GM23338 (cell line): ENCODE measurements at regions not wholly inside any gene's neighbourhood (a gene's known extent, or its start where the extent isn't known, plus 50 kb on each side); places are given as distances from the start of the nearest gene placed in this dataset.
A peak's percentile ranks its signal among the peaks of the same experiment; 100 is the strongest.

Experiments
- CREB1 ChIP-seq: fragments of 250-450 bp; sonication (Bioruptor Pico); IDR thresholded peaks from 2 replicates; pipeline ENCODE4 v1.5.0; 2020; ENCODE audit warnings: low read depth, mild to moderate bottlenecking, moderate library complexity
- EZH2 ChIP-seq: fragments of 200-600 bp; sonication (generic); IDR thresholded peaks from one replicate; pipeline ENCODE4 v1.8.0; 2017; ENCODE audit warnings: antibody characterized with exemption, mild to moderate bottlenecking, low read depth; ENCODE audit not compliant: unreplicated experiment
- EZH2phosphoT487 ChIP-seq: fragments of 200-600 bp; sonication (generic); IDR thresholded peaks from one replicate; pipeline ENCODE4 v1.8.1; 2018; ENCODE audit warnings: antibody characterized with exemption; ENCODE audit not compliant: unreplicated experiment
- JUNB ChIP-seq: IDR thresholded peaks from one replicate; pipeline ENCODE4 v1.6.1; 2016; ENCODE audit warnings: antibody characterized with exemption; ENCODE audit not compliant: unreplicated experiment
- NANOG ChIP-seq: IDR thresholded peaks from 2 replicates; pipeline ENCODE4 v1.6.1; 2016; ENCODE audit warnings: antibody characterized with exemption, borderline replicate concordance
- POLR2AphosphoS5 ChIP-seq: IDR thresholded peaks from 2 replicates; pipeline ENCODE4 v1.6.1; 2016; ENCODE audit warnings: antibody characterized with exemption, low read depth
- ZNF114 ChIP-seq: fragments of 250-450 bp; sonication (Bioruptor Pico); IDR thresholded peaks from 2 replicates; pipeline ENCODE4 v1.5.0; 2020; ENCODE audit warnings: mild to moderate bottlenecking, moderate library complexity
- ZNF331 ChIP-seq: fragments of 250-450 bp; sonication (Bioruptor Pico); IDR thresholded peaks from 2 replicates; pipeline ENCODE4 v1.5.0; 2020; ENCODE audit warnings: low read depth, mild to moderate bottlenecking, moderate library complexity
- TF ChIP-seq, protein P1 (sequence below): IDR thresholded peaks from one replicate; pipeline ENCODE4 v1.6.1; 2018; ENCODE audit warnings: antibody characterized with exemption; ENCODE audit not compliant: unreplicated experiment
- TF ChIP-seq, protein P2 (sequence below), 2 experiments: fragments of 200-600 bp in 1 of 2; sonication (generic) in 1 of 2; conservative IDR thresholded peaks; 2 replicates each; pipeline versions ENCODE4 v1.5.1 to v1.6.1; 2016 to 2017; ENCODE audit warnings: antibody characterized with exemption in 2 of 2, low read depth in 2 of 2, mild to moderate bottlenecking in 2 of 2, moderate library complexity in 1 of 2

DNA sequence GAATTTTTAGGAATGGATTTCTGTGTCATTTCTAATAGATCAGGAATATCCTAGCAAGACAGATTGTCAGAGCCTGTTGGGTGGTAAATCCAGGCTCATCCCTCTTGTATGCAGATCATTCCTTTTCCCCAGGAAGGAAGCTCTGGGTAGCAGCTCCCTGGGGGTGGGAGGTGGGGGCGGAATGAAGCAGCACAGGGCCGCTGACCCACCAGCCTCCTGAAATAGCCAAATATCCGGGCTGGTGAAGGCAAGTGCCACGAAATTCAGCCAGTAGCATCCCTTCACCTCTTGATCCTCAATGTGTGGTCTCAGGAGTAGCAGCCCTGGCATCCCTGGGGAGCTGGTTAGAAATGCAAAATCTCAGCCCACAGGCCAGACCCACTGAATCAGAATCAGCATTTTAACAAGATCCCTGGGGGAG lies 256.9 kb downstream of the LRFN2 start:
- TF ChIP-seq, protein P1, sequence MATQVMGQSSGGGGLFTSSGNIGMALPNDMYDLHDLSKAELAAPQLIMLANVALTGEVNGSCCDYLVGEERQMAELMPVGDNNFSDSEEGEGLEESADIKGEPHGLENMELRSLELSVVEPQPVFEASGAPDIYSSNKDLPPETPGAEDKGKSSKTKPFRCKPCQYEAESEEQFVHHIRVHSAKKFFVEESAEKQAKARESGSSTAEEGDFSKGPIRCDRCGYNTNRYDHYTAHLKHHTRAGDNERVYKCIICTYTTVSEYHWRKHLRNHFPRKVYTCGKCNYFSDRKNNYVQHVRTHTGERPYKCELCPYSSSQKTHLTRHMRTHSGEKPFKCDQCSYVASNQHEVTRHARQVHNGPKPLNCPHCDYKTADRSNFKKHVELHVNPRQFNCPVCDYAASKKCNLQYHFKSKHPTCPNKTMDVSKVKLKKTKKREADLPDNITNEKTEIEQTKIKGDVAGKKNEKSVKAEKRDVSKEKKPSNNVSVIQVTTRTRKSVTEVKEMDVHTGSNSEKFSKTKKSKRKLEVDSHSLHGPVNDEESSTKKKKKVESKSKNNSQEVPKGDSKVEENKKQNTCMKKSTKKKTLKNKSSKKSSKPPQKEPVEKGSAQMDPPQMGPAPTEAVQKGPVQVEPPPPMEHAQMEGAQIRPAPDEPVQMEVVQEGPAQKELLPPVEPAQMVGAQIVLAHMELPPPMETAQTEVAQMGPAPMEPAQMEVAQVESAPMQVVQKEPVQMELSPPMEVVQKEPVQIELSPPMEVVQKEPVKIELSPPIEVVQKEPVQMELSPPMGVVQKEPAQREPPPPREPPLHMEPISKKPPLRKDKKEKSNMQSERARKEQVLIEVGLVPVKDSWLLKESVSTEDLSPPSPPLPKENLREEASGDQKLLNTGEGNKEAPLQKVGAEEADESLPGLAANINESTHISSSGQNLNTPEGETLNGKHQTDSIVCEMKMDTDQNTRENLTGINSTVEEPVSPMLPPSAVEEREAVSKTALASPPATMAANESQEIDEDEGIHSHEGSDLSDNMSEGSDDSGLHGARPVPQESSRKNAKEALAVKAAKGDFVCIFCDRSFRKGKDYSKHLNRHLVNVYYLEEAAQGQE: no peak
- TF ChIP-seq, protein P2, sequence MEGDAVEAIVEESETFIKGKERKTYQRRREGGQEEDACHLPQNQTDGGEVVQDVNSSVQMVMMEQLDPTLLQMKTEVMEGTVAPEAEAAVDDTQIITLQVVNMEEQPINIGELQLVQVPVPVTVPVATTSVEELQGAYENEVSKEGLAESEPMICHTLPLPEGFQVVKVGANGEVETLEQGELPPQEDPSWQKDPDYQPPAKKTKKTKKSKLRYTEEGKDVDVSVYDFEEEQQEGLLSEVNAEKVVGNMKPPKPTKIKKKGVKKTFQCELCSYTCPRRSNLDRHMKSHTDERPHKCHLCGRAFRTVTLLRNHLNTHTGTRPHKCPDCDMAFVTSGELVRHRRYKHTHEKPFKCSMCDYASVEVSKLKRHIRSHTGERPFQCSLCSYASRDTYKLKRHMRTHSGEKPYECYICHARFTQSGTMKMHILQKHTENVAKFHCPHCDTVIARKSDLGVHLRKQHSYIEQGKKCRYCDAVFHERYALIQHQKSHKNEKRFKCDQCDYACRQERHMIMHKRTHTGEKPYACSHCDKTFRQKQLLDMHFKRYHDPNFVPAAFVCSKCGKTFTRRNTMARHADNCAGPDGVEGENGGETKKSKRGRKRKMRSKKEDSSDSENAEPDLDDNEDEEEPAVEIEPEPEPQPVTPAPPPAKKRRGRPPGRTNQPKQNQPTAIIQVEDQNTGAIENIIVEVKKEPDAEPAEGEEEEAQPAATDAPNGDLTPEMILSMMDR (conservative IDR thresholded peaks at IDR 0.05; ENCODE audit: low read depth in 2 of 2): no peak
- TF ChIP-seq EZH2 (no peak), CREB1 (CRISPR knock-in tag) (no peak), ZNF114 (CRISPR knock-in tag) (no peak; the same call in 1 of the 2 replicates), POLR2AphosphoS5 (no peak), NANOG (no peak), EZH2phosphoT487 (no peak), ZNF331 (CRISPR knock-in tag) (0 out of 2 replicates have a peak, but pooled peaks have one; percentile 14), JUNB (no peak)
